Peyer's patch (tissue), 4 donors: ENCODE measurements at regions not wholly inside any gene's neighbourhood (a gene's known extent, or its start where the extent isn't known, plus 50 kb on each side); places are given as distances from the start of the nearest gene placed in this dataset.

Source experiments
- CTCF ChIP-seq, 6 experiments: fragments of 450-650 bp in 4 of 6; fragments of 200-600 bp in 2 of 6; sonication (generic) in 1 of 6; IDR thresholded peaks; one replicate each; pipeline ENCODE4 v1.5.1; 2017 to 2019; ENCODE audit warnings: antibody characterized with exemption in 6 of 6, mild to moderate bottlenecking in 3 of 6, moderate library complexity in 1 of 6
- POLR2A ChIP-seq, 2 donors: fragments of 450-650 bp; IDR thresholded peaks; one replicate each; pipeline ENCODE4 v1.5.1; 2017; ENCODE audit warnings: antibody characterized with exemption in 2 of 2, mild to moderate bottlenecking in 2 of 2, moderate library complexity in 2 of 2

- TF ChIP-seq CTCF (IDR thresholded peaks at IDR 0.05) (no peak), POLR2A (IDR thresholded peaks at IDR 0.05) (no peak)
Observed at GRCh38 chr3:22380253-22380652, 629.2 kb upstream of the ZNF385D start.
